Left renal cortex interstitium (tissue), 4 donors: ENCODE measurements at regions not wholly inside any gene's neighbourhood (a gene's known extent, or its start where the extent isn't known, plus 50 kb on each side); places are given as distances from the start of the nearest gene placed in this dataset.
"Not testable (repeated sequence)": the region's sequence is repeated elsewhere in the genome, so short reads cannot be mapped to it uniquely, and the experiment has no call there.

Experiments
- DNase-seq, 4 donors: peaks; one replicate each; pipeline ENCODE4 v3.0.0-alpha.2; 2013; ENCODE audit warnings: low read depth in 4 of 4, low spot score in 2 of 4, missing footprints in 1 of 4

DNA sequence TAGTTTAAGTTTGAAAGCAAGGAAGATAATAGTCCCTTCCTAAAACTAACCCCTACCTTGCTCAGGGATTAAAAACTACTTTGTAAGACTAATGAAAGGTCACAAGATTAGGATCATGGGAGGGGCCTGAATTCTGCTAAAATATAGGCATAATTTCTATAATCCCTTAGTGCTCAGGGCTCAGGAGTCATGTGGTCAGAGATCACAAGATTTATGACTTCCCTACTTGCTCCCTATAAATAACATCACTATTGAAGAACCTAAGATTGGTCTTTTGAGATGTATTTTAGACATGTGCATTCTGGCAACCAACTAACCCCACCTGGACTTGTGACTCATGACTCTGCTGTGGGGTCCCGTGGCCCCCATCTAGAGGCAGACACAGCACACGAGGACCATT lies 81.1 kb downstream of the STMND1 start:
- no peak for DNase-seq

DNA sequence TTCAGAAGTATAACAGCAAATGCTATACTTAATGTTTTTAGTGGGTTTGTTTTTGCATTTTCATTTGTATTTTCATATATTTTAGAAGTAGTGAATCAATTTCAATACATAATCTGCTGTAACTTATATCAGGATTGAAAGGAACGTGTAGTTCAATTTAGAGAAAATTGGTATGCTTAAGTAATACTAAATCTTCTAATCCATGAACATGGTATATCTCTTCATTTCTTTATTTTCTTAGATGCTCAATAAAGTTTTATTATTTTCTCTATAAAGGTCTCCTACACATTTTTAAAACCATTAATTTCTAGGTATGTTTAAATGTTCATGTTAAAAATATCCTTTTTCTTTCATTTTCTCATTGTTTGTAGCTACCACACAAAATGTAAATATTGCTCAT lies 85.1 kb downstream of the STMND1 start:
- no peak for DNase-seq

DNA sequence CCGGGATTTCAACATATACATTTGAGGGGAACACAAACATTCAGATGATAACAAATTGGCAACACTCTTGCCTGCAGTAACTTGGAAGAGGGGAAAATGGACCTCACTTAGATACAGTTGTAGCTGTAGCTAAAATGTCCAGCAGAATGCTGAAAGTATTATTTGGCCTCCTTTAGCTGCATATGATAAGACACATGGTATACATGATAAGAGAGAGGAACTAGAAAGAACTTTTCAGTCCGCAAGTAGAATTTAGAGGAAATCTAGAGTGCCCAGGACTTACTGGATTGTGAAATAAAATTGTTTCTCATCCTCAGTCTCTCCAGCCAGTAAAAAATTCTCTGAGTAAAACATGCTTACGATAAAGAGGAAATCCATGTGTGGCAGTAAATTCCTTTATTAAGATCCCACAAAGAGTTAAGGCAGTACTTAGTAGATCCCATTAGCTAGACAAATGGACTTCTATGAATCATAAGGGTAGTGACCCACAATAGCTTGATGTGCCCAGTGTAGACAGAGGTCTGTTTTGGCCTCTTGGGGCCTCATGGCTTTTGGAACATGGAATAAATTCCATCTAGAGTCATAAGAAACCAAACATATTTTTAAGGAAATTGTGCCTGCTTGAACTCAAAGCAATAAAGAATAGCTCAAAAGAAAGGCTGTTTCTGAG lies 87.9 kb upstream of the RBM24 start:
- DNase-seq = no peak

DNA sequence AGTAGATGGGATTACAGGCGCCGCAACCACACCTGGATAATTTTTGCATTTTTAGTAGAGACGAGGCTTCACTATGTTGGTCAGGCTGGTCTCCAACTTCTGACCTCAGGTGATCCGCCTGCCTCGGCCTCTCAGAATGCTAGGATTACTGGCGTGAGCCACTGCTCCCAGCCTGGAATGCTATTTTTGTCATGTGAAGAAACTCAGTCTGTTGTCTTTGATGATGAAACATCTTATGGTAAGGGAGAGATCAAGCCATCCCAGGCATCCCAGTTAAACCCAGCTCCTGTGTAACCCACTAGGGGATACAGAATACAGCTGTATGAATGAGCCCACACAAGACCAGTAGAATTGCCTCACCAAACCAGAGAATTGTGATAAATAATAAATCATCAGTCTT lies 83.6 kb upstream of the RBM24 start:
- no peak for DNase-seq

DNA sequence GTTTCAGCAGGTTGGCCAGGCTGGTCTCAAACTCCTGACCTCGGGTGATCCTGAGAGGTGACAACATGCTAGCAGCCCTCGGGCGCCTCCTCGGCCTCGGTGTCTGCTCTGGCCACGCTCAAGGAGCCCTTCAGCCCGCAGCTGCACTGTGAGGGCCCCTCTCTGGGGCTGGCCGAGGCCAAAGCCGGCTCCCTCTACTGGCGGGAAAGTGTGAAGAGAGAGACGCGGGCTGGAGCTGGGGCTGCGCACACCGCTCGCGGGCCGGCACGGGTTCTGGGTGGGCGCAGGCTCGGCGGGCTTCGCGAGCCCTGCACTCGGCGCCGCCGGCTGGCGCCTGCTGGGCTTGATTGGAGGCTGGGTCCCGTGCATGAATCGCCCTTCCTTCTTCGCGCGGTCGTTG lies 80.8 kb upstream of the RBM24 start:
- DNase-seq = no peak

DNA sequence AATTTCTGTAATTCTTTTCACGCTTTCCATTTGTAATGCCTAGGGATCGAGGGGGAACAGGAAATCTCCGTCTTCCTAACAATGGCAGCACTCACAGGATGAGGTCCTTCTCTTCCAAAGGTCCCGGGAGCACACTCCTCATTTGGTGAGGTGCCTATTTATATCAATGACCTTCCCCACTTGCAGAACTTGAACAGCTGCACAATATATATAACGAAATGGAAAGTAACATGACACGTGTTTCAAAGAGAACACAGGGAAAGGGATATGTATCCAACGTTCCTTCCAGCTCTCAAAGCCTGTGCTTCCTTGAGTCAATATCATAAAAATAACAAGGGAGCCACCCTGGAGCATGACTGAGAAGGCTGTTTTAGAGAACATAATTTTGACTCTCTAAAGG lies 78.6 kb upstream of the RBM24 start:
- no peak for DNase-seq

DNA sequence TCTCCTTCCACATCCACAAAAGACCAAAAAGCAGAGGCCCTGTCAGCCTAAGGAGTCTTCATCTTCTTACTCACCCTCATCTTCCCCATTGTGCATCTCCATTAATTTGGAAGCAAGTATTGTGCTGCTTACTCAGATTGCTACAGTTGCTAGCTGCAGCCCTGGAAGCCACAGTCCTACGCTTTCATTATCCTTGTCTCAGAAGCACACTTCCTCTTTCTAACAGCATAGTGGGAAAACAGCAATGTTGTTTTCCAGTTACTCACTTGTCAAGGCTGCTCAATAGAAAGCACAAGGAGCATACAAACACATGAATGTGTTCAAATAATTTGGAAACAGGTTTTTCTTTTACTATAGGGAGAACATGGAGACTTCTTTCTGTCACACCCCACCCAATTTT lies 76.6 kb upstream of the RBM24 start:
- no peak for DNase-seq

DNA sequence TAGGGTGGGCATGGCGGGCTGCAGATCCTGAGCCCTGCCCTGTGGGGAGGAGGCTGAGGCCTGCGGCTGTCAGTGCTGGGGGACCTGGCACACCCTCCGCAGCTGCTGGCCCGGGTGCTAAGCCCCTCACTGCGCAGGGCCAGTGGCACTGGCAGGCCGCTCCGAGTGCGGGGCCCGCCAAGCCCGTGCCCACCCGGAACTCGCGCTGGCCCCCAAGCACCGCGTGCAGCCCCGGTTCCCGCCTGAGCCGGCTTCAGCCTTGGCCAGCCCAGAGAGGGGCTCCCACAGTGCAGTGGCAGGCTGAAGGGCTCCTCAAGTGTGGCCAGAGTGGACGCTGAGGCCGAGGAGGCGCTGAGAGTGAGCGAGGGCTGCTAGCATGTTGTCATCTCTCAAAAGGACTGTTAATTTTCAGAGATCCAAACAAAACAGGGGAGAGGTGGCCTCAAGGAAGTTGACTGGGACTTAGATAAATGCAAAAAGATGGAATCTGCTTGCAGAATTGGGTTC lies 74.5 kb upstream of the RBM24 start:
- no peak for DNase-seq

DNA sequence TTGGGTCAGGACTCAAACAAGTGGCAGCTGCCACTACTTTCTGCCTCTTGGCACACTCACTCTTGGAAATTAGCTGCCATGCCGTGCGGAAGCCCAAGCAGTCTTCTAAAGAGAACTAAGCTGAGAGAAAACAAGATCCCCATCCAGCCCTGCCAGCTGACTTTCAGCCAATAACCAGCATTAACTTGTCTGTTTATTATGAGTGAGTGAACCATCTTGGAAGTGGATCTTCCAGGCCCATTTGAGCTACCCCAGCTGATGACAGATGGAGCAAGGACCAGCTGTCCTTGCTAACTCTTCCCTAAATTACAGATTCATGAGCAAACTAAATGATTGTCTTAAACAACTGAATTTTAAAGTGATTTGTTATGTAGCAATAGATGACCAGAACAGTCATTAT lies 73.9 kb upstream of the RBM24 start:
- DNase-seq = no peak

DNA sequence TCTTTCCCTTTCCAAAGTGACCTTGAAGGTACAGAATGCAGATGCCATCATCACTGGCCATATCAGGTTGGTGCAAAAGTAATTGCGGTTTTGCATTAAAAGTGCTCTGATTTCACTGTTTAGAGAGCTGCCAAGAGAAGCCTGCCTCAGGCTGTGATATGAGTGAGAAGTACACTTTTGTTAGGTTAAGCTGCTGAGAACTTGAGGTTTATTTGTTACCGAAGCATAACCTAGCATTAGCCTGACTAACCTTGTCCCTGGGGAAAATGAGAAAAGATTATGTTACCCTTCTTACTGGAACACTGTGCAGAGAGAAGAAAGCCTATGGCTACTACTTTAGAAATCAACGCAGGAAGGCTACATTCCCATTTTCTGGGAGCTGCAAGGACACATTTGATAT lies 70.5 kb upstream of the RBM24 start:
- no peak for DNase-seq

DNA sequence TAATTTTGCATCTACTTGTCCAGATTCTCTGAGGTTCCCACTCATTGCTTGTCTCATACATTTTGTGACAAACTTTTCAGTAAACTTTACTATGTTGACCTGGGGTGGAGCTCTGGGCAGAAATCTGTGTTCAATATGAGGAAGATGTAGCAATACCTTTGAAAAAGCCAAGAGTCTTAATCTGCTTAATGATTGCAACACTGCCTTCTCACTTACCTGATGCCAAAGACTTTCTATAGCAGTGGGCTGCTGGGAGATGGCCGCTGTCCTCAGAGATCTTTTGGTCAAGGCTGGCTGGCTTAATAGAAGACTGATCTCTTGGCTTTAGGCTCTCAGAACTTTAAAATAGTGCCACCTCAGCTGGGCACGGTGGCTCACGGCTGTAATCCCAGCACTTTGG lies 70.1 kb upstream of the RBM24 start:
- no peak for DNase-seq

DNA sequence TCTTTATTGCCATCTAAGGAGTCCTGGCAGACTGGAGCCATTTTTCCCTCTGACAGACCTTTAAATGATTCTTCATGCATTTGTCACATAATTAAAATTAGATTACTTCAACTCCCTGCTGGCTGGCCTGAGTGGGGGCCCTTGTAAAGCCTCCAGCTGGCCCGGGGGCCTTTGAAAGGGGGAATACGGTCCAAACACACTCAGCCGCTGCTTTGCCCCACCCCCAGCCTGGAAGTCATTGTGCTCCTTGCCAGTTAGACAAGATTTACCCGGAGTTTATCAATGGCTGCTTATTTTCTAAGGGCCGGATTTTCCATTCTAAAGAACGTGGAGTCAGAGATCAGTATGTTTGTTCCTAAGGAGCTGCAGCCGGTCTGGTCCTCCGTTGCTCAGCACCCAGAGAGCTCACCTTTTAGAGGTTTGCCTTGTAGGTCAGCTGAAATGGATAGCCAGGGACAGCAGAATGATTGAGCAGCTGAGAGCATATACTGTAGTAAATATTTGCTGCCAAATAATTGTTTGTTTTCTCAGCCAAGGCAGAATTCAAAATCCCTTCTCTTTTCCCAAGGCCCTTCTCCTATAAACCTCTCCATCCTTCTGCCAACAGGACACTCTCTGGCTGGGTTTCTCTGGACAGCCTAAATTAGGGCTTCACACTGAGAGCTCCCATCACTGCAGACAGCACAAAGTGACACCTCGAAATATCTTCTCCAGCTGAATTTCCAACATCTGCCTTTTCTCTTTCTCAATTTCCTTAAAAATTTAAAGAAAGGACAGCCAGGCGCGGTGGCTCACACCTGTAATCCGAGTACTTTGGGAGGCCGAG lies 68.4 kb upstream of the RBM24 start:
- peak in 1 of 4 donors; percentile 5 for DNase-seq

DNA sequence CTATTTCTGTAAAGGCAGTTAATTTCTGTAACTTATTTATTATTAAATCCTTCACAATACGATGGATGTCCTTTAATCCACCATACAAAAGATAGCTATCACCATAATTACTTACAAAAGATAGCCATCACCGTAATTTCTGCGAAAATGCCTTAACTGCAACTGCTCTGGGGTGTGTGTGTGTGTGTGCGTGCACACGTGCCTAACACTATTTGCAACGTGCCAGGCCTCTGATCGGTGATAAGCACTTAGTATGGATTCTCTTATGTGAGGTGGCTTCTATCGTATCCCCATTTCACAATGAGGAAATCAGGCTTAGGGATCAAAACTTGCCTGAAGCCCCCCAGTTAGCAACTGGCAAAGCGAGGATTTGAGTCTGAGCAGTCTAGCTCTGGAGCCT lies 67.1 kb upstream of the RBM24 start:
- DNase-seq = no peak

DNA sequence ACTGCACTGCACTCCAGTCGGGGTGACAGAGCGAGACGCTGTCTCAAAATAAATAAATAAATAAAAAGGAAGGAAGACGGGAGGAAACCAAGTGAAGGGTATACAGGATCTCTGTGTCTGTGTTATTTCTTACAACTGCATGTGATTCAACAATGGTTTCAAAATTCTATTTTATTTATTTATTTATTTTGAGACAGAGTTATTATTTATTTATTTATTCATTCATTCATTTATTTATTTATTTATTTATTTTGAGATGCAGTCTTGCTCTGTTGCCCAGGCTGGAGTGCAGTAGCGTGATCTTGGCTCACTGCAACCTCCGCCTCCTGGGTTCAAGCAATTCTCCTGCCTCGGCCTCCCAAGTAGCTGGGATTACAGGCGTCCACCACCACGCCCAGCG lies 64.2 kb upstream of the RBM24 start:
- DNase-seq = not testable (repeated sequence)

DNA sequence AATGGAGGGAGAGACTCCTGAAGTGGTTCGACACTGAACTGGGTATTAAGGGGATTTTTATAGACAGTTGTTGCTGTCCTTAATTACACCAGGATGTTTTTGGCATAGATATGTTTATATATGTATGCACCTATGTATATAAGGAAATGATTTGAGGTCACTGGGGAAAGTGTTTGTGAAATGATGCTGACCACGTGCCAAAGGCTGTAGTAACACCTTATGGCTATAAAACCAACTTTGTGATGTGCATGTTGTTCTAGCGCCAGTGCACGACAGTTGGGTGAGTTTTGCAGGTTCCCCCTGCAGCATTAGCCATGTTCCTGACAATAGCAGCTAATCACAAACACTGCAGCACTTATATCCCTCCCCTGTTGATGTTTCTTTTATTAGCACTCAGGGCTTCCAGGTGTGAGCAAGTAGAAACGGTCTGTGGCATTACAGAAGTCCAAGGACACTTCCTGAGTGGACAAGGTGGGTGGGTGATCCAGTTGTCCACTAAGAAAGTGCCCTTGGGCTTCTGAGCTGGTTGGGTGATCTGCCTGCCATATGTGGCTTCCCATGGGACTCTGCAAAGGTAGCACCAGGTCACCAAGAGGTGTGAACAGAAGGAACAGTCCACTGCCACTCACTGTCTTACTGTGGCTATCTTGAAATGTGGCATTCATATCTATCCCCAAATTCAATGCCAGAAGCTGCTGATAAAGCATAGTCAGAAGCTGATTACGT lies 63.0 kb upstream of the RBM24 start:
- no peak for DNase-seq

DNA sequence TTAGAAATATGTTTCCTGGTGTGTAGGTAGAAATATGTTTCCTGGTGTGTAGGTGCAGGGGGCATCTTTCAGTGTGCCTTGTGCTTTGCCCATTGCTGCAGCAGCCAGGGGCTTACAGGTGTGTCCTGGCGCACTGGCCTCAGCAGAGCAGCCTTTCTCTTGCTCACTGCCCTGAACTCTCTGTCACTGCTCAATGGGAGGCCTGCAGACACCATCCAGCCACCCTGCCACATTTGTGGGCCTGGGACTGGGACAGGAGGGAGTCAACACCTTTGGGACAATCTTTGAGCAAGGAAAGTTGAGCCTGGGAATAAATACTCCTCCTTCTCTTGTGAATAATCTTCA lies 62.4 kb upstream of the RBM24 start:
- DNase-seq = no peak

DNA sequence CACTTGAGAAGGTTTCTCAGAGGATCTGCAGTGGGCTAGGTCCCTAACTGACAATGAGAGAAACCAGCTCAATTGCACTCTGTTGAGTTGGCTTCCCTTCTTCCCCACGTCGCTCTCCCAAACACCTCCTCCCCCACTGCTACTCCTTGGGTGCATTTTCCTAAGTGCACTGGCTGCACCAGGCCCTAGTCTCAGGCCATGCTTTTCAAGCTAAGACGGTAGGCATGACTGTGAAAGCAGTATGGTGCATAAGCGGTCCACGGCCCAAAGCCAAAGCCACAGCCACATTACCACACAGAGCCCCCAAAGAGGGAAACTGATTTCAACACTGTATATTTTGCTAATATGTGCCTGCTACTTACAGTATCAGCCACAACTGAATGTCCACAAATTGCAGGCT lies 62.1 kb upstream of the RBM24 start:
- no peak for DNase-seq

DNA sequence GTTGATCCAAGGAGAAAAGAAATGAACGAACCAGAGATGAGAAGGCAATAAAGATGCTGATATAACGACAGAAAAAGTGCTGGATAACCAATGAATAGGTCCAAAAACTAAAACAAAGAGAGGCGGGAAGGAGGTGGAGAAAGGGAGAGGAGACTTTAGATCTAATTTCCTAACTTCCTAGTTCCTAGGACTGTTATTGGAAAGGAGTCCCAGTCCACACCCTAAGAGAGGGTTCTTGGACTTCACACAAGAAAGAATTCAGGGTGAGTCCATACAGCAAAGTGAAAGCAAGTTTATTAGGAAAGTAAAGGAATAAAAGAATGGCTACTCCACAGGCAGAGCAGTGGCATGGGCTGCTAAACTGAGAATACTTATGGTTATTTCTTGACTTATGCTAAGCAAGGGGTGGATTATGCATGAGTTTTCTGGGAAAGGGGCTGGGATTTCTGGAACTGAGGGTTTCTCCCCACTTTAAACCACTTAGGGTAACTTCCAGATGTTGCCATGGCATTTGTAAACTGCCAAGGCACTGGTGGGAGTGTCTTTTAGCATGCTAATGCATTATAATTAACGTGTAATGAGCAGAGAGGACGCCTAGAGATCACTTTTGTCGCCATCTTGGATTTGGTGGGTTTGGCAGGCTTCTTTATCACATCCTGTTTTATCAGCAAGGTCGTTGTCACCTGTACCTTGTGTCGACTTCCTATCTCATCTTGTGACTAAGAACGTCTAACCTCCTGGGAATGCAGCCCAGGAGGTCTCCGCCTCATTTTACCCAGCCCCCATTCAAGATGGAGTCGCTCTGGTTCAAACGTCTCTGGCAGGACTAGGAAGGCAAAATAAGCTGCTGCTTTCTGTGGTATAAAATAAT lies 60.9 kb upstream of the RBM24 start:
- no peak for DNase-seq

DNA sequence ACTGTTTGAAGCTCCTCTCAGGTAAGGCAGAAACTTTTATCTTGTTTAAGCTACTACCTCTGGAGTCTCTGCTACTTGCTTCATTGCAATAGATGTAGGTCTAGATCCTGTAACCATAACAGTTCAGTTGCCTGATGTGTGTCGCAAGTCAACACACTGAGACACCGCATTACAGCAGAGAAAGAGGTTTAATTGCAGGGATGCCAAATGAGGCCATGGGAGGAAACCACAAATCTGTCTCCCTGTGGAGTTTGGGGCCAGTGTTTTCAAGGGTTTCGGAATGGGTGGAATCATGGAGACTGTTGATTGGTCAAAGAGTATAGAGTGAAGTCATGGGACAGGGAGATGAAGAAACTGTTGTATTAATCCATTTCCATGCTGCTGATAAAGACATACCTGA lies 57.1 kb upstream of the RBM24 start:
- DNase-seq = no peak

DNA sequence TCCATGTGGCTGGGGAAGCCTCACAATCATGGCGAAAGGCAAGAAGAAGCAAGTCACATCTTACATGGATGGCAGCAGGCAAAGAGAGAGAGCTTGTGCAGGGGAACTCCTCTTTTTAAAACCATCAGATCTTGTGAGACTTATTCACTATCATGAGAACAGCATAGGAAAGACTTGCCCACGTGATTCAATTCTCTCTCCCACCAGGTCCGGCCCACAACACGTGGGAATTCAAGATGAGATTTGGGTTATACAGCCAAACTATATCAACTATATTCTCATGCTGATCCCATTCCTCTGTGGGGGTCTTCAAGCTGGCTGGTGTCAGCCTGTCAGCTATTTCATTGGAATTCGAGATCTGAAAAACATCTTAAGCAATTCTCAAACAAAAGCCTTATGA lies 56.7 kb upstream of the RBM24 start:
- DNase-seq = not testable (repeated sequence)
